HG02970 (cell line): ENCODE measurements at regions not wholly inside any gene's neighbourhood (a gene's known extent, or its start where the extent isn't known, plus 50 kb on each side); places are given as distances from the start of the nearest gene placed in this dataset.

Experiments used
- ATAC-seq: cut with Tn5 transposase; IDR thresholded peaks from one replicate; pipeline ENCODE4 v1.9.1; 2021; ENCODE audit warnings: mild to moderate bottlenecking, moderate library complexity, moderate number of reproducible peaks; ENCODE audit not compliant: unreplicated experiment, low FRiP score

GRCh38 chr2:129747500-129748125 is 231.9 kb upstream of the RAB6C start:
- ATAC-seq: no peak

GRCh38 chr2:129748250-129748649 is 231.2 kb upstream of the RAB6C start:
- ATAC-seq: no peak

GRCh38 chr2:129748653-129749052 is 230.8 kb upstream of the RAB6C start:
- ATAC-seq: no peak

- ATAC-seq: no peak
These were observed 228.1 kb upstream of the RAB6C start for GRCh38 chr2:129751409-129751808.

GRCh38 chr2:129752176-129752575 is 227.3 kb upstream of the RAB6C start:
- ATAC-seq: no peak

GRCh38 chr2:129752686-129753085 is 226.8 kb upstream of the RAB6C start:
- no peak for ATAC-seq

- no peak for ATAC-seq
These were observed 226.2 kb upstream of the RAB6C start for GRCh38 chr2:129753261-129753660.

- ATAC-seq: no peak
These were observed 225.0 kb upstream of the RAB6C start for GRCh38 chr2:129754421-129754820.

GRCh38 chr2:129754831-129755230 is 224.6 kb upstream of the RAB6C start:
- no peak for ATAC-seq

GRCh38 chr2:129755786-129756185 is 223.7 kb upstream of the RAB6C start:
- ATAC-seq: no peak

GRCh38 chr2:129756276-129756675 is 223.2 kb upstream of the RAB6C start:
- ATAC-seq: no peak

- no peak for ATAC-seq
These were observed 222.0 kb upstream of the RAB6C start for GRCh38 chr2:129757366-129757914.

- no peak for ATAC-seq
These were observed 221.3 kb upstream of the RAB6C start for GRCh38 chr2:129757915-129758783.

GRCh38 chr2:129758784-129759471 is 220.5 kb upstream of the RAB6C start:
- ATAC-seq: no peak

- ATAC-seq: no peak
These were observed 219.9 kb upstream of the RAB6C start for GRCh38 chr2:129759472-129760010.

- ATAC-seq: no peak
These were observed 218.8 kb upstream of the RAB6C start for GRCh38 chr2:129760669-129761068.

- no peak for ATAC-seq
These were observed 217.9 kb upstream of the RAB6C start for GRCh38 chr2:129761569-129762021.

GRCh38 chr2:129762386-129763189 is 216.9 kb upstream of the RAB6C start:
- no peak for ATAC-seq

GRCh38 chr2:129763190-129763846 is 216.1 kb upstream of the RAB6C start:
- no peak for ATAC-seq
